HepG2 (cell line): ENCODE measurements at regions not wholly inside any gene's neighbourhood (a gene's known extent, or its start where the extent isn't known, plus 50 kb on each side); places are given as distances from the start of the nearest gene placed in this dataset.
"Not testable (repeated sequence)": the region's sequence is repeated elsewhere in the genome, so short reads cannot be mapped to it uniquely, and the experiment has no call there.

Experiments
- ATAC-seq: fragments of 200-7000 bp; cut with Tn5 transposase; 3 replicates; pipeline ENCODE4 v1.9.1; 2020; ENCODE audit warnings: mild to moderate bottlenecking, moderate library complexity
- BruUV-seq: library from RNA; stranded (reverse); fragments of 400-500 nt; replicated peaks from 2 replicates; lab custom pipeline; 2021; lab: Mats Ljungman, UMichigan
- CTCF ChIA-PET: fragments of 300-600 bp; formaldehyde crosslinking; extraction: SDS; loops from one replicate; lab custom pipeline; 2021; ENCODE audit warnings: low total read pairs, inconsistent platforms, low intra/inter-chr PET ratio; lab: Yijun Ruan, JAX
- POLR2A ChIA-PET: fragments of 350-600 bp; sonication (Branson Sonifier 250); formaldehyde crosslinking; loops from one replicate; lab custom pipeline; 2020; ENCODE audit warnings: antibody characterized with exemption, inconsistent platforms; lab: Yijun Ruan, JAX
- DNase-seq: peaks from one replicate; pipeline ENCODE4 v3.0.0-alpha.2; 2015; ENCODE audit warnings: low spot score
- FAIRE-seq: peaks from 3 replicates; lab custom pipeline; 2011; peaks lifted over from hg19 to GRCh38; lab: Jason Lieb, UNC
- H2AFZ ChIP-seq: one replicate; pipeline ENCODE4 v1.6.1; 2011; ENCODE audit warnings: low read length, inconsistent platforms
- H3K27ac ChIP-seq: fragments of 300-600 bp; 3 replicates; pipeline ENCODE4 v1.8.0; 2011; ENCODE audit warnings: mixed run types, mild to moderate bottlenecking, mixed read lengths, low read length, inconsistent platforms; ENCODE audit not compliant: insufficient read depth; ENCODE audit errors: extremely low read length
- H3K27me3 ChIP-seq, 2 experiments: fragments of 200-600 bp in 1 of 2; 2 replicates in 1 of 2; 3 replicates in 1 of 2; pipeline versions ENCODE4 v1.6.0 to v1.8.0; 2011; ENCODE audit warnings: low read length in 2 of 2, mild to moderate bottlenecking in 2 of 2, moderate library complexity in 2 of 2, inconsistent platforms in 1 of 2; ENCODE audit not compliant: insufficient read depth in 2 of 2, control insufficient read depth in 1 of 2
- H3K36me3 ChIP-seq, 2 experiments: fragments of 200-600 bp in 1 of 2; replicated peaks in 1 of 2; 2 replicates in 1 of 2; 3 replicates in 1 of 2; pipeline versions ENCODE4 v1.5.1 to v1.8.0; 2011; ENCODE audit warnings: low read length in 2 of 2, inconsistent platforms in 1 of 2; ENCODE audit not compliant: insufficient read depth in 2 of 2, control insufficient read depth in 1 of 2
- H3K4me1 ChIP-seq: 2 replicates; pipeline ENCODE4 v1.5.1; 2012; ENCODE audit warnings: low read length, inconsistent platforms; ENCODE audit not compliant: insufficient read depth
- H3K4me2 ChIP-seq: 2 replicates; pipeline ENCODE4 v1.6.0; 2011; ENCODE audit warnings: low read depth, low read length, inconsistent platforms
- H3K4me3 ChIP-seq, 3 experiments: fragments of 200-600 bp in 1 of 3; sonication (generic), shearing (Covaris generic) in 1 of 3; replicated peaks in 1 of 3; 2 replicates each; pipeline ENCODE4 v1.5.1; 2011 to 2016; ENCODE audit warnings: low read length in 3 of 3, inconsistent platforms in 2 of 3, low read depth in 2 of 3, mild to moderate bottlenecking in 2 of 3, control low read depth in 1 of 3, mixed read lengths in 1 of 3; ENCODE audit not compliant: insufficient read depth in 1 of 3
- H3K79me2 ChIP-seq: one replicate; pipeline ENCODE4 v1.6.1; 2011; ENCODE audit warnings: low read length, inconsistent platforms; ENCODE audit not compliant: insufficient read depth
- H3K9ac ChIP-seq: 2 replicates; pipeline ENCODE4 v1.6.0; 2011; ENCODE audit warnings: mild to moderate bottlenecking, low read depth, low read length, inconsistent platforms; ENCODE audit not compliant: insufficient read depth
- H3K9me3 ChIP-seq: 2 replicates; pipeline ENCODE4 v1.5.1; 2012; ENCODE audit warnings: mild to moderate bottlenecking, low read length
- H4K20me1 ChIP-seq: 2 replicates; pipeline ENCODE4 v1.6.0; 2011; ENCODE audit warnings: inconsistent platforms, mild to moderate bottlenecking, low read length, moderate library complexity; ENCODE audit not compliant: insufficient read depth
- NR2C2 ChIP-seq: sonication (generic); formaldehyde crosslinking; IDR thresholded peaks from 2 replicates; pipeline ENCODE4 v1.4.0; 2020; ENCODE audit warnings: missing genetic modification reagents, mild to moderate bottlenecking, moderate library complexity, borderline replicate concordance
- ZBTB33 ChIP-seq: sonication (generic); formaldehyde crosslinking; IDR thresholded peaks from 2 replicates; pipeline ENCODE4 v1.4.0; 2020; ENCODE audit warnings: missing genetic modification reagents
- whole genome bisulfite sequencing: methylation state at CpG from one replicate; pipeline ENCODE4 v1.1.6; 2017; ENCODE audit warnings: low lambda C conversion rate; 5-methylcytosine and 5-hydroxymethylcytosine counted together
- in situ Hi-C: cut with HindIII; loops from 2 replicates; pipeline ENCODE4 v1.10.0; 2017; ENCODE audit warnings: low pct_unique_long_range_greater_than_20kb; ENCODE audit not compliant: extremely low pct_ligation_motif_present
- intact Hi-C: fragments of 100-400 bp; cut with micrococcal nuclease; formaldehyde crosslinking; loops from one replicate; pipeline ENCODE4 v1.10.0; 2022; ENCODE audit not compliant: unreplicated experiment
- TF ChIP-seq, protein P1 (sequence below): sonication (generic); formaldehyde crosslinking; IDR thresholded peaks from 2 replicates; pipeline ENCODE4 v1.8.0; 2022; ENCODE audit warnings: mild to moderate bottlenecking, missing genetic modification reagents; ENCODE audit not compliant: insufficient replicate concordance

DNA sequence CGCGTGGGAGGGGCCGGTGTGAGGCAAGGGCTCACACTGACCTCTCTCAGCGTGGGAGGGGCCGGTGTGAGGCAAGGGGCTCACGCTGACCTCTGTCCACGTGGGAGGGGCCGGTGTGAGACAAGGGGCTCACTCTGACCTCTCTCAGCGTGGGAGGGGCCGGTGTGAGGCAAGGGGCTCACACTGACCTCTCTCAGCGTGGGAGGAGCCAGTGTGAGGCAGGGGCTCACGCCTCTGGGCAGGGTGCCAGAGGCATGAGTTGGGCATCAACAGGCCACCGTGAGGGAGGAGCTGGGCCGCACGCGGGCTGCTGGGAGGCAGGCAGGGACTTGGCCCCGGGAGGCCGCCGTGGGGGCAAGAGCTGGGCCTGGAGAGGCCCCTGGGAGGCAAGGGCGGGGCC lies 91.0 kb downstream of the PLPP2 start:
- H3K4me1 ChIP-seq, CTCF ChIA-PET, H3K36me3 ChIP-seq, H3K4me2 ChIP-seq, H3K4me3 ChIP-seq, H3K27me3 ChIP-seq, H3K9ac ChIP-seq, ATAC-seq, FAIRE-seq, in situ Hi-C loops, intact Hi-C loops, H3K79me2 ChIP-seq, DNase-seq, POLR2A ChIA-PET, H3K27ac ChIP-seq, H4K20me1 ChIP-seq, BruUV-seq, H3K9me3 ChIP-seq, H2AFZ ChIP-seq: not testable (repeated sequence)
- TF ChIP-seq ZBTB33 (CRISPR knock-in tag) = peak; percentile 73
- 0 out of 2 replicates have a peak, but pooled peaks have one; percentile 41 for TF ChIP-seq NR2C2 (CRISPR knock-in tag)
- TF ChIP-seq, protein P1, sequence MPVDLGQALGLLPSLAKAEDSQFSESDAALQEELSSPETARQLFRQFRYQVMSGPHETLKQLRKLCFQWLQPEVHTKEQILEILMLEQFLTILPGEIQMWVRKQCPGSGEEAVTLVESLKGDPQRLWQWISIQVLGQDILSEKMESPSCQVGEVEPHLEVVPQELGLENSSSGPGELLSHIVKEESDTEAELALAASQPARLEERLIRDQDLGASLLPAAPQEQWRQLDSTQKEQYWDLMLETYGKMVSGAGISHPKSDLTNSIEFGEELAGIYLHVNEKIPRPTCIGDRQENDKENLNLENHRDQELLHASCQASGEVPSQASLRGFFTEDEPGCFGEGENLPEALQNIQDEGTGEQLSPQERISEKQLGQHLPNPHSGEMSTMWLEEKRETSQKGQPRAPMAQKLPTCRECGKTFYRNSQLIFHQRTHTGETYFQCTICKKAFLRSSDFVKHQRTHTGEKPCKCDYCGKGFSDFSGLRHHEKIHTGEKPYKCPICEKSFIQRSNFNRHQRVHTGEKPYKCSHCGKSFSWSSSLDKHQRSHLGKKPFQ (CRISPR knock-in tag) = peak; percentile 95
- WGBS = 57% methylated on average over 9 of the region's 20 CpGs
